ENCODE measurements at regions not wholly inside any gene's neighbourhood (a gene's known extent, or its start where the extent isn't known, plus 50 kb on each side); places are given as distances from the start of the nearest gene placed in this dataset.

GRCh38 chr5:118565335-118565971 is 422.9 kb downstream of the DTWD2 start:
- intact Hi-C loops (cut with DNase I) = no loop called here
- Histone ChIP-seq H3K4me1 (no peaks in the 10 kb centered on the region), H3K9me3 (no peaks in the 10 kb centered on the region), H3K27me3 (no peaks in the 10 kb centered on the region), H3K4me3 (replicated peaks in 1 of 3) (no peak overlapping the region), H3K27ac (no peak overlapping the region), H3K36me3 (no peaks in the 10 kb centered on the region)
- no peak for DNase-seq
- no peak for TF ChIP-seq POLR2A (IDR thresholded peaks at IDR 0.05)
- WGBS, 2 donors = 79 to 80% methylated on average over 12 of the region's 12 CpGs

- intact Hi-C loops (cut with DNase I) = no loop called here
- H3K9me3 ChIP-seq = no peaks in the 10 kb centered on the region
- H3K27me3 ChIP-seq = no peaks in the 10 kb centered on the region
- H3K36me3 ChIP-seq = no peaks in the 10 kb centered on the region
- no peak overlapping the region for H3K27ac ChIP-seq
- no peak for TF ChIP-seq POLR2A (IDR thresholded peaks at IDR 0.05)
- TF ChIP-seq CTCF (IDR thresholded peaks at IDR 0.05) = no peak
- 85 to 93% methylated on average over 3 of the region's 3 CpGs for WGBS, 2 donors
- H3K4me1 ChIP-seq = no peaks in the 10 kb centered on the region
- no peak for DNase-seq
- no peak overlapping the region for H3K4me3 ChIP-seq (replicated peaks in 1 of 3)
Observed at GRCh38 chr5:118561971-118562370, 426.4 kb downstream of the DTWD2 start.

GRCh38 chr5:118561235-118561634 is 427.1 kb downstream of the DTWD2 start:
- Histone ChIP-seq H3K27ac (no peak overlapping the region), H3K27me3 (no peaks in the 10 kb centered on the region), H3K9me3 (no peaks in the 10 kb centered on the region), H3K4me1 (no peaks in the 10 kb centered on the region), H3K4me3 (replicated peaks in 1 of 3) (no peak overlapping the region), H3K36me3 (no peaks in the 10 kb centered on the region)
- TF ChIP-seq POLR2A (IDR thresholded peaks at IDR 0.05) (no peak), CTCF (IDR thresholded peaks at IDR 0.05) (no peak)
- DNase-seq = no peak
- intact Hi-C loops (cut with DNase I) = no loop called here

GRCh38 chr5:118558871-118559270 is 429.5 kb downstream of the DTWD2 start:
- H3K9me3 ChIP-seq = no peaks in the 10 kb centered on the region
- H3K27me3 ChIP-seq = no peaks in the 10 kb centered on the region
- 87 to 98% methylated on average over 1 of the region's 1 CpG for WGBS, 2 donors
- H3K4me3 ChIP-seq (replicated peaks in 1 of 3) = no peak overlapping the region
- H3K4me1 ChIP-seq = no peaks in the 10 kb centered on the region
- intact Hi-C loops (cut with DNase I) = no loop called here
- no peak overlapping the region for H3K27ac ChIP-seq
- no peak for DNase-seq
- TF ChIP-seq CTCF (IDR thresholded peaks at IDR 0.05) = no peak
- TF ChIP-seq POLR2A (IDR thresholded peaks at IDR 0.05) = no peak
- no peaks in the 10 kb centered on the region for H3K36me3 ChIP-seq

- Histone ChIP-seq H3K27ac (no peak overlapping the region), H3K4me1 (no peaks in the 10 kb centered on the region), H3K4me3 (replicated peaks in 1 of 3) (no peak overlapping the region), H3K27me3 (no peaks in the 10 kb centered on the region), H3K36me3 (no peaks in the 10 kb centered on the region), H3K9me3 (no peaks in the 10 kb centered on the region)
- intact Hi-C loops (cut with DNase I) = no loop called here
- no peak for TF ChIP-seq CTCF (IDR thresholded peaks at IDR 0.05)
- no peak for TF ChIP-seq POLR2A (IDR thresholded peaks at IDR 0.05)
- WGBS, 2 donors = 87 to 89% methylated on average over 4 of the region's 4 CpGs
- no peak for DNase-seq
Observed at GRCh38 chr5:118557251-118557661, 431.1 kb downstream of the DTWD2 start.

- no peak for TF ChIP-seq POLR2A (IDR thresholded peaks at IDR 0.05)
- no peak for TF ChIP-seq CTCF (IDR thresholded peaks at IDR 0.05)
- Histone ChIP-seq H3K27ac (no peak overlapping the region), H3K9me3 (no peaks in the 10 kb centered on the region), H3K4me3 (replicated peaks in 1 of 3) (no peak overlapping the region), H3K36me3 (no peaks in the 10 kb centered on the region), H3K27me3 (no peaks in the 10 kb centered on the region), H3K4me1 (no peaks in the 10 kb centered on the region)
- 79 to 87% methylated on average over 5 of the region's 5 CpGs for WGBS, 2 donors
- intact Hi-C loops (cut with DNase I) = no loop called here
- no peak for DNase-seq
Observed at GRCh38 chr5:118556792-118557191, 431.6 kb downstream of the DTWD2 start.

Measured in thyroid gland (tissue), 4 donors.